ENCODE measurements at regions not wholly inside any gene's neighbourhood (a gene's known extent, or its start where the extent isn't known, plus 50 kb on each side); places are given as distances from the start of the nearest gene placed in this dataset.
A peak's percentile ranks its signal among the peaks of the same experiment; 100 is the strongest.

GRCh38 chr2:128379021-128380015, 60.6 kb upstream of the HS6ST1 start (continued):
- TF ChIP-seq GPN1 (CRISPR knock-in tag; IDR thresholded peaks at IDR 0.05; ENCODE audit: borderline replicate concordance), result no peak
- no peak for TF ChIP-seq ZNF337 (CRISPR knock-in tag; IDR thresholded peaks at IDR 0.05; ENCODE audit: borderline replicate concordance, low read depth)
- TF ChIP-seq MNT (IDR thresholded peaks at IDR 0.05), result no peak
- no peak for TF ChIP-seq ATF3 (CRISPR knock-in tag; IDR thresholded peaks at IDR 0.05)
- no peak for TF ChIP-seq JUNB (CRISPR knock-in tag; IDR thresholded peaks at IDR 0.05; ENCODE audit: borderline replicate concordance)
- TF ChIP-seq RBFOX2 (IDR thresholded peaks at IDR 0.05; ENCODE audit: low read depth, low read length), result no peak
- TF ChIP-seq KAT7 (CRISPR knock-in tag; IDR thresholded peaks at IDR 0.05; ENCODE audit: borderline replicate concordance), result 0 out of 2 replicates have a peak, but pooled peaks have one; percentile 39
- no peak for TF ChIP-seq ETV6 (CRISPR knock-in tag; conservative IDR thresholded peaks at IDR 0.05)
- TF ChIP-seq ZMYM4 (CRISPR knock-in tag; IDR thresholded peaks at IDR 0.05), result 0 out of 2 replicates have a peak, but pooled peaks have one; percentile 32
- TF ChIP-seq TAF15 (IDR thresholded peaks at IDR 0.05; ENCODE audit: low read depth, low read length, poor library complexity, severe bottlenecking), result no peak
- no peak for TF ChIP-seq NFKB2 (CRISPR knock-in tag; IDR thresholded peaks at IDR 0.05; ENCODE audit: borderline replicate concordance)
- TF ChIP-seq, protein P1, sequence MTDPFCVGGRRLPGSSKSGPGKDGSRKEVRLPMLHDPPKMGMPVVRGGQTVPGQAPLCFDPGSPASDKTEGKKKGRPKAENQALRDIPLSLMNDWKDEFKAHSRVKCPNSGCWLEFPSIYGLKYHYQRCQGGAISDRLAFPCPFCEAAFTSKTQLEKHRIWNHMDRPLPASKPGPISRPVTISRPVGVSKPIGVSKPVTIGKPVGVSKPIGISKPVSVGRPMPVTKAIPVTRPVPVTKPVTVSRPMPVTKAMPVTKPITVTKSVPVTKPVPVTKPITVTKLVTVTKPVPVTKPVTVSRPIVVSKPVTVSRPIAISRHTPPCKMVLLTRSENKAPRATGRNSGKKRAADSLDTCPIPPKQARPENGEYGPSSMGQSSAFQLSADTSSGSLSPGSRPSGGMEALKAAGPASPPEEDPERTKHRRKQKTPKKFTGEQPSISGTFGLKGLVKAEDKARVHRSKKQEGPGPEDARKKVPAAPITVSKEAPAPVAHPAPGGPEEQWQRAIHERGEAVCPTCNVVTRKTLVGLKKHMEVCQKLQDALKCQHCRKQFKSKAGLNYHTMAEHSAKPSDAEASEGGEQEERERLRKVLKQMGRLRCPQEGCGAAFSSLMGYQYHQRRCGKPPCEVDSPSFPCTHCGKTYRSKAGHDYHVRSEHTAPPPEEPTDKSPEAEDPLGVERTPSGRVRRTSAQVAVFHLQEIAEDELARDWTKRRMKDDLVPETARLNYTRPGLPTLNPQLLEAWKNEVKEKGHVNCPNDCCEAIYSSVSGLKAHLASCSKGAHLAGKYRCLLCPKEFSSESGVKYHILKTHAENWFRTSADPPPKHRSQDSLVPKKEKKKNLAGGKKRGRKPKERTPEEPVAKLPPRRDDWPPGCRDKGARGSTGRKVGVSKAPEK (CRISPR knock-in tag; IDR thresholded peaks at IDR 0.05; ENCODE audit: borderline replicate concordance), result no peak
- peak; percentile 77 for TF ChIP-seq PITX1 (CRISPR knock-in tag; IDR thresholded peaks at IDR 0.05)
- no peak for TF ChIP-seq ZFP37 (CRISPR knock-in tag; IDR thresholded peaks at IDR 0.05; ENCODE audit: borderline replicate concordance)
- TF ChIP-seq PAXIP1 (CRISPR knock-in tag; conservative IDR thresholded peaks at IDR 0.05), result peak; percentile 87
- TF ChIP-seq REXO4 (CRISPR knock-in tag; IDR thresholded peaks at IDR 0.05; ENCODE audit: borderline replicate concordance), result no peak
- TF ChIP-seq BRD4 (CRISPR knock-in tag; IDR thresholded peaks at IDR 0.05), result 0 out of 2 replicates have a peak, but pooled peaks have one; percentile 43
- TF ChIP-seq ZNF598 (CRISPR knock-in tag; IDR thresholded peaks at IDR 0.05; ENCODE audit: borderline replicate concordance), result no peak
- TF ChIP-seq SYNCRIP (IDR thresholded peaks at IDR 0.05; ENCODE audit: insufficient read depth, low read depth, low read length), result no peak
- TF ChIP-seq RNF2 (conservative IDR thresholded peaks at IDR 0.05; ENCODE audit: low read depth), result no peak
- 0 out of 2 replicates have a peak, but pooled peaks have one; percentile 47 for TF ChIP-seq KDM1A (CRISPR knock-in tag; IDR thresholded peaks at IDR 0.05)
